ENCODE measurements at regions not wholly inside any gene's neighbourhood (a gene's known extent, or its start where the extent isn't known, plus 50 kb on each side); places are given as distances from the start of the nearest gene placed in this dataset.

GRCh38 chr15:92224843-92225242, 168.8 kb upstream of the ST8SIA2 start:
- H3K27ac ChIP-seq (ENCODE audit: insufficient read depth in 1 of 2, low read depth in 1 of 2, low read length in 2 of 2, poor library complexity in 1 of 2, severe bottlenecking in 2 of 2) = no peak overlapping the region
- ChIA-PET POLR2A (no interaction called here), CTCF (interaction anchor here (1.8 to 2.5 kb wide), 2 partner anchors 33 to 128 kb away, joined by 6 to 10 read pairs; no protein-coding TSS in a partner anchor)
- H3K36me3 ChIP-seq (ENCODE audit: control insufficient read depth in 4 of 4, insufficient read depth in 4 of 4, low read length in 3 of 4) = no peaks in the 10 kb centered on the region
- no peak for DNase-seq
- H3K4me1 ChIP-seq (ENCODE audit: control extremely low read depth in 1 of 4, control insufficient read depth in 4 of 4, insufficient read depth in 4 of 4, low read length in 3 of 4) = no peaks in the 10 kb centered on the region
- H3K9me3 ChIP-seq (ENCODE audit: control extremely low read depth in 1 of 5, control insufficient read depth in 4 of 5, insufficient read depth in 2 of 5, low read depth in 1 of 5, low read length in 4 of 5) = peaks cover 0 to 10% (median 3%) of the 10 kb centered on the region in 5 experiments
- no CpG with 5 or more reads among the region's 2 CpGs for WGBS (ENCODE audit: insufficient coverage)
- H3K27me3 ChIP-seq (replicated peaks in 2 of 5; ENCODE audit: control insufficient read depth in 4 of 5, insufficient read depth in 5 of 5, low read length in 4 of 5) = no peaks in the 10 kb centered on the region
- no peak overlapping the region for H3K4me3 ChIP-seq (ENCODE audit: control insufficient read depth in 1 of 7, extremely low read depth in 1 of 7, insufficient read depth in 4 of 7, low read depth in 2 of 7, low read length in 6 of 7)

- Histone ChIP-seq H3K27ac (ENCODE audit: insufficient read depth in 1 of 2, low read depth in 1 of 2, low read length in 2 of 2, poor library complexity in 1 of 2, severe bottlenecking in 2 of 2) (no peak overlapping the region), H3K27me3 (replicated peaks in 2 of 5; ENCODE audit: control insufficient read depth in 4 of 5, insufficient read depth in 5 of 5, low read length in 4 of 5) (no peaks in the 10 kb centered on the region), H3K9me3 (ENCODE audit: control extremely low read depth in 1 of 5, control insufficient read depth in 4 of 5, insufficient read depth in 2 of 5, low read depth in 1 of 5, low read length in 4 of 5) (peaks cover 0 to 10% (median 3%) of the 10 kb centered on the region in 5 experiments), H3K4me3 (ENCODE audit: control insufficient read depth in 1 of 7, extremely low read depth in 1 of 7, insufficient read depth in 4 of 7, low read depth in 2 of 7, low read length in 6 of 7) (no peak overlapping the region), H3K4me1 (ENCODE audit: control extremely low read depth in 1 of 4, control insufficient read depth in 4 of 4, insufficient read depth in 4 of 4, low read length in 3 of 4) (no peaks in the 10 kb centered on the region), H3K36me3 (ENCODE audit: control insufficient read depth in 4 of 4, insufficient read depth in 4 of 4, low read length in 3 of 4) (no peaks in the 10 kb centered on the region)
- POLR2A ChIA-PET = no interaction called here
- peak; percentile 5 to 26 (median 24) for DNase-seq
- 78% methylated on average over 6 of the region's 6 CpGs for WGBS (ENCODE audit: insufficient coverage)
- CTCF ChIA-PET = interaction anchor here (0.6 to 2.5 kb wide), 3 partner anchors 12 to 129 kb away, joined by 3 to 15 read pairs (median 6); no protein-coding TSS in a partner anchor
Measured at GRCh38 chr15:92226020-92226612, 167.6 kb upstream of the ST8SIA2 start.

GRCh38 chr15:92228830-92229229, 164.9 kb upstream of the ST8SIA2 start:
- 83% methylated on average over 2 of the region's 2 CpGs for WGBS (ENCODE audit: insufficient coverage)
- Histone ChIP-seq H3K36me3 (ENCODE audit: control insufficient read depth in 4 of 4, insufficient read depth in 4 of 4, low read length in 3 of 4) (no peaks in the 10 kb centered on the region), H3K27ac (ENCODE audit: insufficient read depth in 1 of 2, low read depth in 1 of 2, low read length in 2 of 2, poor library complexity in 1 of 2, severe bottlenecking in 2 of 2) (no peak overlapping the region), H3K4me3 (ENCODE audit: control insufficient read depth in 1 of 7, extremely low read depth in 1 of 7, insufficient read depth in 4 of 7, low read depth in 2 of 7, low read length in 6 of 7) (no peak overlapping the region), H3K9me3 (ENCODE audit: control extremely low read depth in 1 of 5, control insufficient read depth in 4 of 5, insufficient read depth in 2 of 5, low read depth in 1 of 5, low read length in 4 of 5) (peaks cover 0 to 3% (median under 1%) of the 10 kb centered on the region in 5 experiments), H3K27me3 (replicated peaks in 2 of 5; ENCODE audit: control insufficient read depth in 4 of 5, insufficient read depth in 5 of 5, low read length in 4 of 5) (no peaks in the 10 kb centered on the region), H3K4me1 (ENCODE audit: control extremely low read depth in 1 of 4, control insufficient read depth in 4 of 4, insufficient read depth in 4 of 4, low read length in 3 of 4) (no peaks in the 10 kb centered on the region)
- DNase-seq = no peak
- POLR2A ChIA-PET = no interaction called here
- CTCF ChIA-PET = interaction anchor here (0.6 to 1.3 kb wide), 3 partner anchors 11 to 115 kb away, joined by 3 read pairs; no protein-coding TSS in a partner anchor

- ChIA-PET CTCF (no interaction called here), POLR2A (no interaction called here)
- Histone ChIP-seq H3K4me1 (ENCODE audit: control extremely low read depth in 1 of 4, control insufficient read depth in 4 of 4, insufficient read depth in 4 of 4, low read length in 3 of 4) (no peaks in the 10 kb centered on the region), H3K4me3 (ENCODE audit: control insufficient read depth in 1 of 7, extremely low read depth in 1 of 7, insufficient read depth in 4 of 7, low read depth in 2 of 7, low read length in 6 of 7) (no peak overlapping the region), H3K36me3 (ENCODE audit: control insufficient read depth in 4 of 4, insufficient read depth in 4 of 4, low read length in 3 of 4) (no peaks in the 10 kb centered on the region), H3K27me3 (replicated peaks in 2 of 5; ENCODE audit: control insufficient read depth in 4 of 5, insufficient read depth in 5 of 5, low read length in 4 of 5) (no peaks in the 10 kb centered on the region), H3K27ac (ENCODE audit: insufficient read depth in 1 of 2, low read depth in 1 of 2, low read length in 2 of 2, poor library complexity in 1 of 2, severe bottlenecking in 2 of 2) (no peak overlapping the region), H3K9me3 (ENCODE audit: control extremely low read depth in 1 of 5, control insufficient read depth in 4 of 5, insufficient read depth in 2 of 5, low read depth in 1 of 5, low read length in 4 of 5) (peaks cover 0 to 9% (median 0%) of the 10 kb centered on the region in 5 experiments)
- WGBS (ENCODE audit: insufficient coverage) = 100% methylated on average over 1 of the region's 4 CpGs
- DNase-seq = no peak
Measured at GRCh38 chr15:92231461-92231860, 162.2 kb upstream of the ST8SIA2 start.

- H3K27ac ChIP-seq (ENCODE audit: insufficient read depth in 1 of 2, low read depth in 1 of 2, low read length in 2 of 2, poor library complexity in 1 of 2, severe bottlenecking in 2 of 2) = no peak overlapping the region
- H3K27me3 ChIP-seq (replicated peaks in 2 of 5; ENCODE audit: control insufficient read depth in 4 of 5, insufficient read depth in 5 of 5, low read length in 4 of 5) = no peaks in the 10 kb centered on the region
- no peak overlapping the region for H3K4me3 ChIP-seq (ENCODE audit: control insufficient read depth in 1 of 7, extremely low read depth in 1 of 7, insufficient read depth in 4 of 7, low read depth in 2 of 7, low read length in 6 of 7)
- 86% methylated on average over 7 of the region's 7 CpGs for WGBS (ENCODE audit: insufficient coverage)
- DNase-seq = no peak
- ChIA-PET POLR2A (no interaction called here), CTCF (interaction anchor here (1.0 kb wide), 1 partner anchor 14 kb away, joined by 3 read pairs; no protein-coding TSS in a partner anchor)
- peaks cover 0 to 9% (median 0%) of the 10 kb centered on the region in 5 experiments for H3K9me3 ChIP-seq (ENCODE audit: control extremely low read depth in 1 of 5, control insufficient read depth in 4 of 5, insufficient read depth in 2 of 5, low read depth in 1 of 5, low read length in 4 of 5)
- H3K36me3 ChIP-seq (ENCODE audit: control insufficient read depth in 4 of 4, insufficient read depth in 4 of 4, low read length in 3 of 4) = no peaks in the 10 kb centered on the region
- no peaks in the 10 kb centered on the region for H3K4me1 ChIP-seq (ENCODE audit: control extremely low read depth in 1 of 4, control insufficient read depth in 4 of 4, insufficient read depth in 4 of 4, low read length in 3 of 4)
Measured at GRCh38 chr15:92232317-92232716, 161.4 kb upstream of the ST8SIA2 start.

- ChIA-PET CTCF (interaction anchor here (0.6 to 1.0 kb wide), 2 partner anchors 14 to 23 kb away, joined by 3 read pairs; no protein-coding TSS in a partner anchor), POLR2A (no interaction called here)
- Histone ChIP-seq H3K27me3 (replicated peaks in 2 of 5; ENCODE audit: control insufficient read depth in 4 of 5, insufficient read depth in 5 of 5, low read length in 4 of 5) (no peaks in the 10 kb centered on the region), H3K4me1 (ENCODE audit: control extremely low read depth in 1 of 4, control insufficient read depth in 4 of 4, insufficient read depth in 4 of 4, low read length in 3 of 4) (no peaks in the 10 kb centered on the region), H3K36me3 (ENCODE audit: control insufficient read depth in 4 of 4, insufficient read depth in 4 of 4, low read length in 3 of 4) (no peaks in the 10 kb centered on the region), H3K9me3 (ENCODE audit: control extremely low read depth in 1 of 5, control insufficient read depth in 4 of 5, insufficient read depth in 2 of 5, low read depth in 1 of 5, low read length in 4 of 5) (peaks cover 0 to 9% (median 0%) of the 10 kb centered on the region in 5 experiments), H3K27ac (ENCODE audit: insufficient read depth in 1 of 2, low read depth in 1 of 2, low read length in 2 of 2, poor library complexity in 1 of 2, severe bottlenecking in 2 of 2) (no peak overlapping the region), H3K4me3 (ENCODE audit: control insufficient read depth in 1 of 7, extremely low read depth in 1 of 7, insufficient read depth in 4 of 7, low read depth in 2 of 7, low read length in 6 of 7) (no peak overlapping the region)
- no peak for DNase-seq
- 100% methylated on average over 1 of the region's 1 CpG for WGBS (ENCODE audit: insufficient coverage)
Measured at GRCh38 chr15:92232876-92233275, 160.8 kb upstream of the ST8SIA2 start.

- Histone ChIP-seq H3K36me3 (ENCODE audit: control insufficient read depth in 4 of 4, insufficient read depth in 4 of 4, low read length in 3 of 4) (no peaks in the 10 kb centered on the region), H3K4me1 (ENCODE audit: control extremely low read depth in 1 of 4, control insufficient read depth in 4 of 4, insufficient read depth in 4 of 4, low read length in 3 of 4) (no peaks in the 10 kb centered on the region), H3K27ac (ENCODE audit: insufficient read depth in 1 of 2, low read depth in 1 of 2, low read length in 2 of 2, poor library complexity in 1 of 2, severe bottlenecking in 2 of 2) (no peak overlapping the region), H3K4me3 (ENCODE audit: control insufficient read depth in 1 of 7, extremely low read depth in 1 of 7, insufficient read depth in 4 of 7, low read depth in 2 of 7, low read length in 6 of 7) (no peak overlapping the region), H3K27me3 (replicated peaks in 2 of 5; ENCODE audit: control insufficient read depth in 4 of 5, insufficient read depth in 5 of 5, low read length in 4 of 5) (peaks cover 0 to 22% (median 4%) of the 10 kb centered on the region in 5 experiments), H3K9me3 (ENCODE audit: control extremely low read depth in 1 of 5, control insufficient read depth in 4 of 5, insufficient read depth in 2 of 5, low read depth in 1 of 5, low read length in 4 of 5) (peaks cover 0 to 10% (median 0%) of the 10 kb centered on the region in 5 experiments)
- WGBS (ENCODE audit: insufficient coverage) = 80% methylated on average over 1 of the region's 3 CpGs
- POLR2A ChIA-PET = no interaction called here
- CTCF ChIA-PET = interaction anchor here (0.9 kb wide), 1 partner anchor 1259 kb away, joined by 3 read pairs; no protein-coding TSS in a partner anchor
- no peak for DNase-seq
Measured at GRCh38 chr15:92243227-92243626, 150.5 kb upstream of the ST8SIA2 start.
